Muscle layer of duodenum (tissue), 2 donors: ENCODE measurements at regions not wholly inside any gene's neighbourhood (a gene's known extent, or its start where the extent isn't known, plus 50 kb on each side); places are given as distances from the start of the nearest gene placed in this dataset.
"Not testable (repeated sequence)": the region's sequence is repeated elsewhere in the genome, so short reads cannot be mapped to it uniquely, and the experiment has no call there.

Source experiments
- H3K27ac ChIP-seq: one replicate; pipeline ENCODE4 v1.7.0; 2013; ENCODE audit warnings: mild to moderate bottlenecking, low read length
- H3K27me3 ChIP-seq: one replicate; pipeline ENCODE4 v1.7.0; 2013; ENCODE audit warnings: low read depth, mild to moderate bottlenecking, control low read depth, low read length
- H3K36me3 ChIP-seq, 2 donors: one replicate each; pipeline ENCODE4 v1.7.0; 2013; ENCODE audit warnings: low read length in 2 of 2, control low read depth in 1 of 2, mild to moderate bottlenecking in 1 of 2; ENCODE audit not compliant: insufficient read depth in 2 of 2, control insufficient read depth in 1 of 2
- H3K4me1 ChIP-seq, 2 donors: one replicate each; pipeline ENCODE4 v1.7.0; 2013; ENCODE audit warnings: low read length in 2 of 2, mild to moderate bottlenecking in 2 of 2, control low read depth in 1 of 2, moderate library complexity in 1 of 2; ENCODE audit not compliant: insufficient read depth in 2 of 2, control insufficient read depth in 1 of 2
- H3K4me3 ChIP-seq, 2 donors: one replicate each; pipeline ENCODE4 v1.7.0; 2013; ENCODE audit warnings: low read length in 2 of 2, low read depth in 1 of 2, mild to moderate bottlenecking in 1 of 2
- H3K9me3 ChIP-seq, 2 donors: one replicate each; pipeline ENCODE4 v1.7.0; 2013; ENCODE audit warnings: low read length in 2 of 2, control low read depth in 1 of 2, mild to moderate bottlenecking in 1 of 2; ENCODE audit not compliant: control insufficient read depth in 1 of 2
- donor health status: healthy.

DNA sequence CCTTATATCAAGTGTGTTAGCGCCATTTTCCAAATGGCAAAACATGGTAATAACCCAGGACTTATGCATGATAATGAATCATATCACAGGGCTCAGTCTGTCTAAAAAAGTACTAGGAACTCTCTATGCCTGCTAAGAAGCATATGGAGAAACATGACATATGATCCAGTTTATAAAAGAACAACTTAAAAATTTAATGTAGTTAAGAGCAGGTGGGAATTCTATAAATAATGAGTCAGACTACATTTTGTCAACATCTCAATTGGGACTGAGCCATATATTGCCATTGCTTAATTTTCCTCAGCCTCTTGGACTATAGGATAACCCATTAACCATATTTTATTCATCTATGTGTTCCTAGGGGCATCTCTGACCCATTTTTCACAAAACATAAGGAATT, 360.4 kb upstream of the AGA start:
- no peak overlapping the region for H3K27ac ChIP-seq
- no peaks in the 10 kb centered on the region for H3K9me3 ChIP-seq
- H3K4me3 ChIP-seq: no peak overlapping the region
- no peaks in the 10 kb centered on the region for H3K27me3 ChIP-seq
- H3K36me3 ChIP-seq: no peaks in the 10 kb centered on the region
- peaks cover 0 to 7% of the 10 kb centered on the region in 2 donors for H3K4me1 ChIP-seq

DNA sequence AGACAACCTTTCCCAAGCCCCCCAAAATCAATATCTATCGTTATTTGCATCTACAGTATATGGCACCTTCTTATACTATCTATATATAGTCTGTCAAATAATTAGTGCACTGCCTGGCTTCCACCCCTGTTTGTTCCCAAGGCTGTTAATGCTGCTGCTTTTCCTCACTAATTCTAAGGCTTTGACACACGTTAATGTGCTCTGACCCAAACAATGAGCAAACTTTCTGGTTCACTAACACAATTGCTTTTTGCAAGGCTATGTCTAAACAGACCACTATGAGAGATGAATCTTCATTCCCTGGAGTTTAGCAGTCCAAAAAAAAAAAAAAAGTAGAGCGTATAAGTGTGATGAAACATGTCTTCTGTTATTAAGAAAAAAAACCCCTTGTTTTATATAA, 360.9 kb upstream of the AGA start:
- Histone ChIP-seq H3K27ac (no peak overlapping the region), H3K4me1 (peaks cover 0 to 7% of the 10 kb centered on the region in 2 donors), H3K36me3 (no peaks in the 10 kb centered on the region), H3K4me3 (no peak overlapping the region), H3K27me3 (no peaks in the 10 kb centered on the region), H3K9me3 (no peaks in the 10 kb centered on the region)

DNA sequence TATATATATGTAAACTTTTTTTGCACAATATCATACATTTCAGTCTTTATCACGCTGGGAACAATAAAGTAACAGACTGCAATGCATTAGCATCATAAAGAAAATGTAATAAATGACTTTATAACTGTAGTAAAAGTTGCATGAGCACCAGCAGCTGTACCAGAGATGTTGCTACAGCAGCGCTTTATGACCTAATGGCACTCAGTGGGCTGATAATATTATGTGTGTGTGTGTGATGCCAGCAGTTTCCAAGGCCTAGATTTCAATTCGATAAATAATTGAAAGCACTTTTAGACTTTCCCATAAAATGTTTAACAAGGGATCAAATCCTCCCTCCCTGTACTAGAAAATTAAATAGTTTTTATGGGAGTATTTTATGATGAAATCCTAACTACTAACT, 367.6 kb upstream of the AGA start:
- Histone ChIP-seq H3K27me3 (no peaks in the 10 kb centered on the region), H3K4me1 (no peaks in the 10 kb centered on the region), H3K4me3 (no peak overlapping the region), H3K36me3 (no peaks in the 10 kb centered on the region), H3K9me3 (no peaks in the 10 kb centered on the region), H3K27ac (no peak overlapping the region)

DNA sequence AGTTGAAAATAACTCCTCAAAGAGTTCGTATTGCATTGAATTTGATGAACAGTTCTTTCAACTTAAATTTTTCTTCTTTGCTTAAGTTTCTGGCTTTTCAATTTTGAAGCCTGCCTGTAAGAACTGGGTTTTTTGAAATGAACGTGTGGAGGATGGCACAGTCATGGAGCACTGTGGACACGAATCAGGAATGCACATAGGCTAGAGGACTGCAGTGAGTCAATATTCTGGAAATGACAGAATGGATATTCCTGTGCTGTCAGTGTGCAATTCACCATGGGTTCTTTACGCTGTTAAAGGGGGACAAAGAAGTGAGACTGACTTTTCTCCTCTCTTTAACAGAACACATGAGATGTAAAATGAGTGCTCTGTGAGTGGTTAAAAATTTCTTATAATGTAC, 368.0 kb upstream of the AGA start:
- no peaks in the 10 kb centered on the region for H3K27me3 ChIP-seq
- H3K4me3 ChIP-seq: no peak overlapping the region
- no peak overlapping the region for H3K27ac ChIP-seq
- no peaks in the 10 kb centered on the region for H3K36me3 ChIP-seq
- H3K4me1 ChIP-seq: no peaks in the 10 kb centered on the region
- H3K9me3 ChIP-seq: no peaks in the 10 kb centered on the region

DNA sequence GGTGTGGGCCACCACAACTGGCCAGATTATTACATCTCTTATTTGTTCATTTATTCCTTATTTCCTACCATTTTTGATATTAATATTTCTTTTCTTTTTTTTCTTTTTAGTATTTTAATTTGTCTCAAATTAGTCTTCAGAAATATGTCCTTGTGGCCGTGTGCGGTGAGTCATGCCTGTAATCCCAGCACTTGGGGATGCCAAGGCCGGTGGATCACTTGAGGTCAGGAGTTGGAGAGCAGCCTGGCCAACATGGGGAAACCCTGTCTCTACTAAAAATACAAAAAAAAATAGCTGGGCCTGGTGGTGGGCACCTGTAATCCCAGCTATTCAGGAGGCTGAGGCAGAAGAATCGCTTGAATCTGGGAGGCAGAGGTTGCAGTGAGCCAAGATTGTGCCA, 376.2 kb upstream of the AGA start:
- H3K9me3 ChIP-seq: not testable (repeated sequence)

DNA sequence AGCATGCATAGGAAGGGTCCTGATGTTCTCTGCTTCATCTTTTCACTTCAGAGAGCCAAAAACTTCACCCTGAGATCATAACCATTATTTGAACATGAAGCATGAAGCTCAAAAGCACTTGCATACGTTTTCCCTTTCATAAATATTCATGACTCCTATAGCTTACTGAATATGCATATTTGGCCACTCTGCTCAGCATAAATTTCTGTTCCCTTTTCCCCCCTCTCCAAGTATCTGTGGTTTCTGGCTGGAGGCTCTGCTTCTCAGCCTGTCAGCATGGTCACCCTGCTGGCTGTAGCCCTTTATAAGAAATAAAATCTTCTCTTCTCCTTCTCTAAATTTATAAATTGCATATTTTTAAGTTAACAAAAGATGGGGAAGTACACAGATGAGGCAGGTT, 384.7 kb upstream of the AGA start:
- Histone ChIP-seq H3K4me3 (no peak overlapping the region), H3K27me3 (no peaks in the 10 kb centered on the region), H3K9me3 (no peaks in the 10 kb centered on the region), H3K4me1 (no peaks in the 10 kb centered on the region), H3K36me3 (no peaks in the 10 kb centered on the region), H3K27ac (no peak overlapping the region)

More for the DNA sequence above, 376.2 kb upstream of the AGA start:
- H3K27me3 ChIP-seq, H3K4me3 ChIP-seq, H3K36me3 ChIP-seq, H3K27ac ChIP-seq, H3K4me1 ChIP-seq: not testable (repeated sequence)

DNA sequence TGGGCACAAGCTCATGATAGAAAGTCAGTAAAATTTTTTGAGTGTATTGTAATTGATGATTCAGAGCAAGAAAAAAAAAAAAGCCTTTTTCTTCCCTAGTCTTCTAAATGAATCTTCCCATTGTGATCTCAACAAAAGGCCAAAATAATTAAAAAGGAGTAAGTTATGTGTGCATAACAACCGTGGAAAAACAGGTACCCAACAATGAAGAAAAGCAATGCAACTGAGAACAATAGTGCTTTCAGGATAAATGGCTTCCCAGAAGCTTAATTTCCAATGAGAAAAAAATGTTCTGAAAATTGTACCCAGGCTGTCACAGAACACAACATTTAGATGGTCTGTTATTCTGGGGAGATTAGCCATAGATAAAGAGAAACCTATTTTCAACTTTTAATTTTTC, 399.0 kb upstream of the AGA start:
- Histone ChIP-seq H3K9me3 (no peaks in the 10 kb centered on the region), H3K4me1 (no peaks in the 10 kb centered on the region), H3K27ac (no peak overlapping the region), H3K4me3 (no peak overlapping the region), H3K36me3 (no peaks in the 10 kb centered on the region), H3K27me3 (no peaks in the 10 kb centered on the region)

DNA sequence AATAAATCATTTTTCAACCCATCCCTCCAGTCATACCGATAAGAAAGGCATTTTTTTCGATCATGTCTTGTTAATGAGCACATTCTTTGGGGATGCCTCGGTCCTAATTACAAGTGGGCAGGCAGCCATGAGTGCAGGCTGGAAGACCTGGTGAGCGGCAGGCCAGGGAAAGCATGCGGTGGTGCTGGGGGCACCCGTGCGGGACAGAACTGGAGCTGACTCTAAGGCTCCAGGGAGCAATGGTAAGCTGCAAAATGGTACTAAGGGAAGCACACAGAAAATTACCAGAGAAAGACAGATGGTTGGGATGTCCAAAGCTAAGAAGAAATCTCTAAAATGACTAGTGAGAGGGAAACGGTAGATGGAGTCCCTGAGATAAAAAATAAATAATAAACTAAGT, 411.0 kb upstream of the AGA start:
- Histone ChIP-seq H3K27me3 (no peaks in the 10 kb centered on the region), H3K4me3 (no peak overlapping the region), H3K4me1 (no peaks in the 10 kb centered on the region), H3K9me3 (no peaks in the 10 kb centered on the region), H3K36me3 (no peaks in the 10 kb centered on the region), H3K27ac (no peak overlapping the region)

DNA sequence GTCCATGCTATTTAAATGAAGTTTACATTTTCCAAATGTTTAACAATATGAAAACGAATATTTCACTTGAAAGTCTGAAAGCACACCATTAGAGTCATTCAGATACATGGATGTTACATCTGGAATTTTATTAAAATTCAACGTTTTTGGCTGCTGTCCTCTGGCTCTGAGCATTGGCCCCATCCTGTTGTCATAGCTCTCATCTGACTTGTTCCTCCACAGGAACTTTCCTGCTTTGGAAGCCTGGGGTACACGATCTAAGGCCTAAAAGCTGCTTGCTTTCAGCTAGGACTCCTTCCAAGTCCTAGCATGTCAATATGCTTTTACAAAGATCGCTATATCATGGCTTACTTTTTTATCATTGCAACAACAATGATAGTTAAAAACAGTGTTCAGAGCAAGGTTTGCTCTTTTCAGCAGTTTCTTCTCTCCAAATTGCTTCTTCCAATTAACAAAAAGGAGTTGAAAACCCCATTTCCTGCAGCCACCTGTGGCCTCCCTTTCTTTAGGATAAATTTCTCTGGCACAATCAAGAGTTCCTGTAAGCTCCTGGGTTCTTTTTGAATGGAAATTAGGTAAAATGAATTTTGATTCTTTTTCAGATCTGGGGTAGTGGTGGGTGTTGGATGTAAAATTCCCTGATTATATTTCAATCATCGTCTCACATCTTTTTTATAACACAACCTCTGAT, 413.4 kb upstream of the AGA start:
- H3K4me3 ChIP-seq: no peak overlapping the region
- H3K27ac ChIP-seq: no peak overlapping the region
- no peaks in the 10 kb centered on the region for H3K36me3 ChIP-seq
- no peaks in the 10 kb centered on the region for H3K9me3 ChIP-seq
- H3K27me3 ChIP-seq: no peaks in the 10 kb centered on the region
- H3K4me1 ChIP-seq: no peaks in the 10 kb centered on the region

DNA sequence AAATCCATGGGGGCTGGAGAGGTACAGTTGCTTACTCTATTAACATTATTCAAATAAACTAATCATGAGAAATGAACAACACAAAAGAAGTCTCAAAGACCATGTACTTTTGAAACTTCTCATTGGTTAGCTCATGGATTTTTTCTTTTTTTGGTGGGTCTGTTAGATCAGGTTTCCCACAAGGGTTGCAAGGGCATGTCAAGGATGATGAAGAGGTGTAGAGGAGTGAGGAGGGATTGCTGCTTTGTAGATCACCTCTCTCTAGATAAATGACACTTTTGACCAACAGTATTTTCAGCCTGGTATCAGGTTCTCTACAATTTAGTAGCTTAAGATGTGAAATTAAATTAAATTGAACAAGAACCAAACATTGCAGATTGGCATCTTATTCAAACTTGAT, 417.9 kb upstream of the AGA start:
- no peak overlapping the region for H3K27ac ChIP-seq
- H3K27me3 ChIP-seq: no peaks in the 10 kb centered on the region
- H3K9me3 ChIP-seq: no peaks in the 10 kb centered on the region
- H3K4me3 ChIP-seq: no peak overlapping the region
- H3K4me1 ChIP-seq: no peaks in the 10 kb centered on the region
- H3K36me3 ChIP-seq: no peaks in the 10 kb centered on the region

DNA sequence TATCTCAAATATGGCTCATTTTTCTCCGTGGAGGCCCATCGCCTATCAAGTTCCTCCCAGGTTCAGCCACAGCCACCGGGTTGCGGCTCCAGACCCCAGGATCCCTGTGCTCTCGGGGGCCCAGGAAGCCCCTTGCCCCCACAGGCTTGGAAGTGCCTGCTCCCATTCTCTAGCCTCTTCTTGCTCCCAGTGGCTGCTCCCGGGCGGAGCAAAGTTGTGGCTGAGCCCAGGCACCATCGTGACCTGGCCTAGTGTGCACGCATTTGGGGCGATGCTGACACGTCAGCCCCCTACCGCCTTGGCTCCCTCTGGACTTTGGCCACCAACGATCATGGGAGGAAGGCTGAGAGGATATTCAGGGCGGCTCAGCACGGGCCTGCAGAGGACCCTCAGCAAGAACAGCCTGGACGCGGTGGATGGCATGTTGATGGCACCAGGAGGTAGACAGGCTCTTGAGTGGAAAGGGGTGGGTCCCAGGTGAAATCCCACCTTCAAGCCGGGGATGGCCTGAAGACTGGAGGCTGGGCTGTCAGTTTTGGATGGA, 419.4 kb upstream of the AGA start:
- Histone ChIP-seq H3K27me3 (no peaks in the 10 kb centered on the region), H3K4me1 (no peaks in the 10 kb centered on the region), H3K9me3 (no peaks in the 10 kb centered on the region), H3K4me3 (no peak overlapping the region), H3K27ac (no peak overlapping the region), H3K36me3 (no peaks in the 10 kb centered on the region)

DNA sequence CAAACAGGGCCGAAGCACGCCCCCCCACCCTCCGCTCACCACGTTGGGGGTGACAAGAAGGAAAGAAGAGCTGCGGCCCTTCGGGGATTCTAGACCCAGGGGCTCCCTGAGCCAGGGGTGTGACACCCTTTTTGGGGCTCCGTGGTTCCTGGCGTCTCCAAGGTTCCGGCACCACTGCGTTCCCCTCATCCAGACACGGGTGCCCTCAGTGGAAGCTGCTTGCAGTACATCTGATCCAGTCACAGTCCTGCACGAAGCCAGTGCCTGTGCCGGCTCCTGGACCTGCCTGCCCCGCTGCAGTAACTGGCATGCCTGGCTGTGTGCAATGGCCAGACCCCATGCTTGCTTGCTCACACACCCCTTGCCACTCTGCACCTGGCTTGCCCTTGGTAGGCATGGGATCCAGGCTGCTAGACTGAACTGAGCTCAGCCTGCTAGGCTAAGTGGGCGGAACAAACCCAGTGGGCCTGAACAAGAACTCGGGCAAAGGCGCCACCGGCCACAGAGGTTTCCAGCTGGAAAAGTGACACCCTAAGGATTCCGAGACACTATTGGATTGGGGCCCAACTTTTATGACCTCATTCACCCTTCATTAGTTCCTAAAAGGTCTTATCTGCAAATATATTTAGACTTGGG, 420.4 kb upstream of the AGA start:
- Histone ChIP-seq H3K27ac (no peak overlapping the region), H3K4me3 (no peak overlapping the region), H3K4me1 (no peaks in the 10 kb centered on the region), H3K36me3 (no peaks in the 10 kb centered on the region), H3K27me3 (no peaks in the 10 kb centered on the region), H3K9me3 (no peaks in the 10 kb centered on the region)
